ENCODE measurements at regions not wholly inside any gene's neighbourhood (a gene's known extent, or its start where the extent isn't known, plus 50 kb on each side); places are given as distances from the start of the nearest gene placed in this dataset.
"Not testable (repeated sequence)": the region's sequence is repeated elsewhere in the genome, so short reads cannot be mapped to it uniquely, and the experiment has no call there.

DNA sequence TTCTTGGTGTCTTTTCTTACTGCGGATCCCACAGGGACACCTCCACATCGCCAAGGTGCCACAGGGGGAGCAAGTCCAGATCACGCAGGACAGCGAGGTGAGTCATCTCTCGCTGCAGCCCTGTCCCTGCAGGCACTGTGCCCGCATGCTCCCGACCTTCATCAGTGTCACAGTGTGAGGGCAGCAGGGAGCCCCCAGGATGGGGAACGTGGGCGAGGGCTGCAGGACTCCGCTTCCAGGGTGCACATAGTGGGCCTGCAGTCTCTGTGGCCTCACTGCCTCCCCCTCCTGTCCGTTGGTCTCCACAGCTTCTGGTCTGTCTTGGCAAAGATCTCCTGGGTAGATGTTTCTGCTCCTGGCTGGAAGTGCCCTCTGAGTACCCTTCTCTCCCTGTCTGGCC is 78.0 kb downstream of the NPIPB11 start:
- not testable (repeated sequence) for DNase-seq (ENCODE audit: low spot score)

DNA sequence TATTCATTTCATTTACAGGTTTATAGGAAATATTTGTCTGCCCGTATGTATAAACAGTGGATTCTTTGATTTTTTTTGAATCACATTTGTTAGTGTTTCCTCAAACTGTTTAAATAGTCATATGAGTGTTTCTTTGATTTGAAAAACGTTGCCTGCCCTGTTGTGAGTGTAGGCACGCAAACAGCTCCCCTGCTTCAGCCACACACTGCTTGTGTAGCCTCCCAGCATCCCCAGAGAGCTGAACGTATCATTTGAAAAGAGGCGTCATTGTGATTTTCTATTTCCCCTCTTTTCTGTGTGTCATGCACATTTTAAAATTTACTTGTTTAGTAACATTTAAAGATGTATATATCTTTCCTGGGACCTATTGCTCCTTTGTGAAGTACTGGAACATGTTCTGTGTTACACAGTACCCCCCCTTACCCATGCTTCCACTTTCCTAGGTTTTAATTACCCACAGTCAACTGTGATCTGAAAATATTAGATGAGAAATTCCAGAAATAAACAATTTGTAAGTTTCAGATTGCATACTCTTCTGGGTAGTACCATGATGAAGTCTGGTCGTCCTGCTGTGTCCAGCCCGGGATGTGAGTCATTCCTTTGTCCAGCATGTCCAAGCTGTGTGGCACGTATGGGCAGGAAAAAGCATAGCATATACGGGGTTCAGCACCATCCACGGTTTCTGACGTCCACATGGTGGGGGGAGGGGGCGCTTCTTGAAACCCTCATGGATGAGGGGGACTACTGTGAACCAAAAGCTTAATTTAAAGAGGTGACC is 78.7 kb downstream of the NPIPB11 start:
- not testable (repeated sequence) for DNase-seq (ENCODE audit: low spot score)

DNA sequence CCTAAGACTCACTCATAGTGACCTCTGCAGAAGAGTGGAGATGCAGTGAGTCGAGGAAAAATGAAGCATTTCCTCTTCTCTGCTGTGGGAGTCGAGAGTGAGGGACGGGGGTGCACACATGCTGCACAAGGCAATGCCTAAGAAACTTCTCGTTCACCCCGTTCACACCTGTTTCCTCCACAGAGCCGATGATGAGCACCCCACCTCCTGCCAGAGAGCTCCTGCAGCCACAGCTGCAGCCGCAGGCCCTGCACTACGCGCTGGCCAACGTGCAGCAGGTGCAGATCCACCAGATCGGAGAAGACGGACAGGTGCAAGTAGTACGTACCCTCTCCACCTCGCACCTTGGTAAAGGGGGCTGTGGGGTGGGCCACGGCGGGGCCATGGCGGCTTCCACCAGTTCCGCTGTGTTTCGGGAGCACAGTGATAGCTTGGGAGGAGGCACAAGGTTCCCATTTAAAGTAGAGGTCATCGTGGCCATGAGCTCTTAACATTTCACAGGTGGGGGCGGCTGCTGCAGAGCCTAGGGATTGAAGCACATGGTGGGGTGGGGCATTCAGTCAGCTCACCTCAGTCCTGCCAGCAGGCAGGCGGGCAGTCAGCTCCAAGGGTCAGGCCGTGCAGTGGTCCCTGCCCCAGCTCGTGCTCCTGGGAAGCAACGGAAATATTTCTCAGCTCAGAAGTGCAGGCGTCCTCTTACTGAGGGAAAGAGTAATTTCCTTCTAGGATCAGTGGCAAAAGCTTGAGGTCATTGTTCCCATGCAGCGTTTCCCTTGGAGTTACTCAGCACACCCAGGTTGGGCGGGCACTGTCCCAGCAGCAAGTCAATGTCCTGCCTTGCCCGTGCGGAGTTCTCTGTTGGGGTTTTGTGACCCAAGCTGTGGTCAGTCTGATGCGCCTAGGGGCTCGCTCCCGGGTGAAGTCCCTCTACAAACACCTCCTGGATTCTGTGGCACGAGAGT is 80.1 kb downstream of the NPIPB11 start:
- not testable (repeated sequence) for DNase-seq (ENCODE audit: low spot score)

DNA sequence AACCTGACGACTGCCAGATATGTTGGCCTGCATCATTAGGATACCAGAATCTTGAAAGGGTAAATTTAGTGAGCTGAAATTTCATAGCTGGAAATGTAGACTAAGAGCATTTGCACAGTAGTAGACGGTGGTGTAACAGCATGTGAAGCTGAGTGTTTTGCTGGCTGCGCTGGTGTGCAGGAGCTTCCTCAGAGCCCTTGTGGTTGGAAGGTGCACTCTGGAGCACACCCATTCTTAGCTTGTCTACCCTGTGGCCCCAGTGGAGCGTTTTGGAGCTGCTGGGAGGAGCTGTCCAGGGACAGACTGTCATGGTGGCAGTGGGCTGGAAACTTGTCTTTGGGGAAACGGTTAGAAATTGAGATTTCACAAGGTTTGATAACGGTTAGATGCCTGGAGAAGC is 82.8 kb downstream of the NPIPB11 start:
- DNase-seq (ENCODE audit: low spot score) = not testable (repeated sequence)

DNA sequence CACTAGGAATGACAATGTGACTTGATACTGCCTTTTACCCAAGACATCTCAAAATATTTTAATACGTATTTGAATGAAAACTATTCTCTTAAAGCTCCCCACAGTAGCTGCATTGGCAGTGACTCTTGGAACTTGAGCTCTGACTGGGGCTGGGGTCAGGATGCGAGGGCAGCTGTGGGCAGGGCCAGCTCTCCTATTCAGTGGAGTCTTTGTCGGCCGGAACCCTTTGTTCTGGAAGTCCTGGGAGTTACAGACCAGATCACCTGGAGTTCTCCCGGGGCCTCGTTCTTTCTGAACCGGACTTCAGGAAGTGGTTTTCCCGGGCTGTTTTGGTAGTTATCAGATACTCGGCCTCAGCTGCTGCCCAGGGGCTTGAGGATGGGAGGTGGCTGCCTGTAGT is 84.9 kb downstream of the NPIPB11 start:
- no peak for DNase-seq (ENCODE audit: low spot score)

DNA sequence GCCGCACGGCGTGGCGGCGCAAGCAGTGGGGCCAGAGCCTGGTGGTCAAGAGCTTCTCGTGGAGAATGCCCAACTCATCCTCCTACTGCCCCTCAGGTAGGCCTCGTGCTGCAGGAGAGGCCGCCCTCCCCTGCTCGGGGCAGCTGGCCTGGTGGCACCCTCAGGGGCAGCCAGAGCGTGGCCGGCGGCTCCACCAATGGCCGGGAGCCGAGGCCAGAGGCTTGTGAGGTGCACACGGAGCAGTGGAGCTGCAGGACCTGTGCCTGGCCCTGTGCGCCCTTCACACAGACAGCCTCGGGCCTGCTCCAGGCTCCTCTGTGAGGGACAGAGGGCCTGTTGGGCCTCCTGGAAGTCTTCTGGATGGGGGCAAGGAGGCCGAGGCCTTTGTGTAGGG is 85.5 kb downstream of the NPIPB11 start:
- DNase-seq (ENCODE audit: low spot score) = no peak

DNA sequence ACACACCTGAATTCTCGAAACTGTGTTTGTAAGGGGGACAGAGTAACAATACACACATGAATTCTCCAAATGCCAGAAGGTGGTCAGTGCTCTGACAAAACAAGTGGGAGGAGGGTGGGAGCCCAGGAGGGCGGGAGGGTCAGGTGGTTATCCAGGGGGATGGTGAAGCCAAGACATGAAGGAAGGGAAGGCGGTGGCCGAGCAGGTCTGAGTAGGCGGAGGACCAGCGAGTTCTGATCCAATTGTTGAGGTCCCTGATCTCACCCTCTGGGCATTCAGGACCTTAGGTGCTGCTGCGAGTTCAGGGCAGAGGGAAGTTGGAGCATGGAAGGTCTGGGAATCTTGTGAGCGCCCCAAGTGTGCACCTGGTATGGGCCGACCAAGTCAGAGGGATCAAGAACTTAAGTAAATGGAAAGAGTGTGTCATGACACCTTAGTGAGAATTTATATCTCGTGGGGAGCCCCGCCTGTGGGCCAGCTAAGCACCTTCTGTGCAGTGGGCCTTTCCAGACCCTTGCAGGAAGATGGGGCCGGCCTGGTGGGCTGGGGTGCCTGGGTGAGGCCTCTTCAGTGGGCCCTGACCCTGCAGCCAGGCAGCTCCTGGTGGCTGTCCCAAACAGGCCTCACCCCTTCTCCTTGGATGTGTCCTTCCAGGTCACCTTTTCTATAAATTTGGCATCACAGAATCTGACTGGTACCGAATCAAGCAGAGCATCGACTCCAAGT is 86.1 kb downstream of the NPIPB11 start:
- no peak for DNase-seq (ENCODE audit: low spot score)

DNA sequence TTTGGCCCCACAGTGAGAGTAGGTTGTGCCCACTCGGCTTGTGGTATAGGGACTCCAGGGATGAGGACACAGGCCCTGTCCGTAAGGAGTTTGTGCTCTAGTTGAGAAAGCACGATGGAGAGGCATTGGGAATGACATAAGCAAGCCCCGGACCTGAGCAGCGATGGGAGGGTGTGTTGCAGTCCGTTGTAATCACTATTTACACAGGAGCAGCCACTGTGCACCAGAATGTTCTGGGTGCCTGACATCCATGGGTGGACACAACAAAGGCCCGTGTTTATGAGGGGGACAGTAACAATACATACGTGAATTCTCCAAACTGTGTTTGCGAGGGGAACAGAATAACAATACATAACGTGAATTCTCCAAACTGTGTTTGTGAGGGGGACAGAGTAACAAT is 86.8 kb downstream of the NPIPB11 start:
- no peak for DNase-seq (ENCODE audit: low spot score)

DNA sequence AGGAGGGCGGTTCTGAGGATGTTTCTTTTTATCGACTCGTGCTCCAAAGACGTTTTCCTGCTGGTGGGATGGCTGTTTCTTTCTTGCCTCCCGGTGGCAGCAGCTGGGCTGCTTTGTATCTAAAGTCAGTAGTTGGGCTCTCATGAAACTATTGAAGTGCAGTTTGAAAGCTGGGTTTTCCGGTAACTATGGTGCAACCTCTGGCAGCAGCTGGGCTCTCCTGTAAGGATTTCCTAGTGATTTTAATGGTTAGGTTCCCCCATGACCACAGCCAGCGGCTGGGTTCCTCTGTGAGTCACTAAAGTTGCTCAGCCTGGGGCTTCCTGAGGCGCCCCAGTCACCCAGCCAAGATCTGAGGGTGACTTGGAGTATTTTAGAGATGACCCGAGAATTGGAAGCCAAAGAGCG is 87.9 kb downstream of the NPIPB11 start:
- DNase-seq (ENCODE audit: low spot score) = peak; percentile 4

DNA sequence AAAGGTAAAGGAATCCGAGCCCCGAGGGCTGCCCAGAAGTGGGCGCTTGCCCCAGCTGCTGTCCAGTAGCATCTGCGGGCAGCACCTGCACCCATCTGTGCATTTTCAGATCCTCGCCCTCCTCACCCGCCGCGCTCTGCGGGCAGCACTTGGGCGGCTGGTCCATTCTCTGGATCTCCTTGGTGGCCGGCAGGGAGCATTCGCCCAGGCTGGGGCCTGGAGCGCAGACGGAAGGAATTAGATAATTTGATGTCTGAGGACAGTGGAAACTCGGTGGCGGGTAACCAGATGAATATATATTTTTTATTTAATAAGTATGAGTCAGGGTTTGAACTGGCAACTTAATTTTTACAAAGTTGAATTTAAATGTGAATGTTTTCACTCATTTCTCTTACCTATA is 88.5 kb downstream of the NPIPB11 start:
- DNase-seq (ENCODE audit: low spot score) = no peak

DNA sequence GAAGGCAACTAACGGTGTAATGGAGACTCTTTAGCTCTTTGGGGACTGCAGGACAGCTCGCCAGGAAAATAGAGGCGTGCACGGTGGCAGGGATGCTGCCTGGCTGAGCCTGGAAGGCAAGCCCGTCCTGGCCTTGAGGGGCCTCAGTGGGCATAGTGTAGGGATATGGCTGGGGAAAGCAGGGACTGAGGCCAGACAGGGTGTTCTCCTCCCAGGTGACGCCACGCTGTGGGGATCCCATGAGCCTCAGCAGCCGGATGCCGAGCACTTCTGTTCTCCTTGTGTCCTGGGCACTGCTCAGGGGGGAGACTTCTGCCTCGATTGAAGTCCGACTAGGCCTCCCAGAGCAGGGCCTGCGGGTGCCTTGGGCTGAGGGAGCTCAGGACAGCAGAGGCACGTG is 89.2 kb downstream of the NPIPB11 start:
- no peak for DNase-seq (ENCODE audit: low spot score)

DNA sequence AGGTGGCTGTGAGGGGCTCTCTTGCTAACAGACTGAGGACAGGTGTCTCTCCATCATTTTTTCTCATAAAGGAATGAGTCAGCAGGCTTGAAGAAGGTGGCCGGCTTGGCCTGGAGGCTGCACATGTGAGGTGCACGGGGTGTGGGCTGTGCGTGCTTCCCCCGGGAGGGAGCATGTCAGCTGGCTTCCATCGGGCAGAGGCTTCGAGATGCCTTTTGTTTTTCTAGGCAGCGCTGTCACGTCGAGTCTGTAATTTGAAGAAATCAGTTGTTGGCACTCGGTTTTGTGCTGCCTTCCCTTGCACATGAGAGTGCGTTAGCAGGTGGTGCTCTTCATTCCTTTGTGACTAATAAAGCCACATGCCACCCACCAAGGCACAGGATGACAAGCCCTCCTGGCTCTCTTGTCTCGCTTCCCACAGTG is 89.7 kb downstream of the NPIPB11 start:
- DNase-seq (ENCODE audit: low spot score) = no peak

DNA sequence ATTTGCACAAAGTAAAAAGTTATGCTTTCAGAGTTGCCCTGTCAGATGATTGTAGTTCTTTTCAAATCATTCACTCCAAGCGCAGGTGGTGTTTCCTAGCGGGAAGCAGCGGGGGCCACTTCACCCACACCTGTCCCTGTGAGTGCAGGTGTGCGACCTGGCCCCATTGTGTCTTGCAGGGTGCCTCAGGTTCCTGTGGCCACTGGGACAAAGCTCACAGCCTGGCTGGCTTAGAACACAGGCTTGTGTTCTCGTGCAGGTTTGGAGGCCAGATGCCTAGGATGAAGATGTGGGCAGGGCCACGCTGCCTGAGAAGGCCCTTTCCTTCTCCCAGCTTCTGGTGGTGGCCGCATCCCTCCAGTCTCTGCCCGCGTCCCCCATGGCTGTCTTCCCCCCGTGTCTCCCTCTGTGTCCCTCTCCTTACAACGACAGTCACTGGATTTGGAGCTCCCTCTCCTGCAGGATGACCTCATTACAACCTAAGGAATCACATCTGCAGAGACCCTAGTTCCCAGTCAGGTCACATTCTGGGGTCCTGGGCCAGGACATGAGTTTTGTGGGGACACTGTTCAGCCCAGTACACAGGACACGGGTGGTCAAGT is 90.5 kb downstream of the NPIPB11 start:
- DNase-seq (ENCODE audit: low spot score) = no peak

DNA sequence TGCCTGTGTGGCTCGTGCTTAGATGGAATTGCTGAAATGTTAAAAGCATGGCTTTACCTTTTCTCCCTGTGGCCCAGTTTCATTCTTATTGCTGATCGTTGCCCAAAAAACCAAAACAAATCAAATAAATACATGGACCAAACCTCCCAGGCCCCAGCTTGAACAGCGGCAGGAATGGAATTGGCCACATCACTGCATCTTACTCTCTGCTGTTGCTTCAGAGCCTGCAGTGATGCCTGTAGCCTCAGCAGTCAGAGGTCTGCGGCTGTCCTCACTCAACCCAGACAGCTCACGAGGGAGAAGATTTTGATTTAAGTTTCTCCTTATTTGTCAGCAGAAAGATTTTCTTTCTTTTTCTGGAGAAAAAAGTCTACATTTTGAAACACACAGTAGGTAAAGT is 91.5 kb downstream of the NPIPB11 start:
- DNase-seq (ENCODE audit: low spot score) = no peak

DNA sequence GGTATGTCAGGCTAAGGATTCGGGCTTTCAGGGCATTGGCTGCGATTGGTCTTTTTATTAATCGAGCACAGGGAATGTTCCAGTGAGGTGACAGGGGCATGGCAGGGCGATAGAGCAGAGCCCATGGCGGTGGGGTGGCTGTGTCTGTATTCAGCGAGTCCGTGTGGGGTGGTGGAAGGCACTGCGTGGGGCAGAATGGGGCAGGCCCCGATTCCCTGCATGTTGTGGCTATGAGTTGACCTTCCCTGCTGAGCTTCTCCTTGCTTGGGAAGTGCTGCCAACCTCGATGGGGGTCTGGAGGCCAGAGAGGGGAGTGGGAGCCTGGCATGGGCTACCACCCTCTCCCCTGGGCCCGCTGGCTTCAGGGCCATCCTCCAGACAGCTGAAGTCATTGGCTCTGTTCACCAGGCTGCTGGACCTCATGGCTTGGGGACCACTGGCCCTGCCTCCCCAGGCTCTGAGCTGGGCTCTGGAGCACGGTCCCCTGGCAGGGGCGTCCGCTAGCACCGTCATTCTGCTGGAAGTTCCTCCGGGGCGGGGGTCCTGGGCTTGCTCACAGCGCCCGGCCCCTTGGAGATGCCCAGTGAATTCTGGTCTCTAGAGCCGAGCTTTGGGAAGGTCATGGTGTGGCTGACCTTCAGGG is 92.1 kb downstream of the NPIPB11 start:
- no peak for DNase-seq (ENCODE audit: low spot score)

DNA sequence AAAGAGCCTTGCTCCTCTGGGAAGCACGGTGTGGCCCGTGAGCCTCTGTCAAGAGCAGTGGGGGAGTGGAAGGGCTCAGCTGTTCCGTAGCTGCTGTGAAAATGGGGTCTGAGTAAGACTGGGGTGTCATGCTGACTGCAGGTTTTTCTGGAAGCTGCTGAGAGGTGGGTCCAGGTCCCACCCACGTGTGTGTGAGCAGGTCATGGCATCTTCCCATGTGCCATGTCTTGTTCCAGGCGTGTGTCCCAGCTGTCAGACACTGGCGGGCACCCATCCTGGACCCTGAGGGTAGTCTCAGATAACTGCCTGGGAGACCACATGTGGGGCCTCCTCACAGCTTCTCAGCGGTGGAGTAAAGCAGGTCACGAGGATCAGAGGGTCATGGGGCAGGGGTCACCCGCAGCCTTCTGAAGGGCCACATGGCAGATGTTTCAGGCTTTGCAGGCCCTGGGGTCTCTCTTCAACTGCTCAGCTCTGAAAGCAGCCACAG is 92.9 kb downstream of the NPIPB11 start:
- no peak for DNase-seq (ENCODE audit: low spot score)

DNA sequence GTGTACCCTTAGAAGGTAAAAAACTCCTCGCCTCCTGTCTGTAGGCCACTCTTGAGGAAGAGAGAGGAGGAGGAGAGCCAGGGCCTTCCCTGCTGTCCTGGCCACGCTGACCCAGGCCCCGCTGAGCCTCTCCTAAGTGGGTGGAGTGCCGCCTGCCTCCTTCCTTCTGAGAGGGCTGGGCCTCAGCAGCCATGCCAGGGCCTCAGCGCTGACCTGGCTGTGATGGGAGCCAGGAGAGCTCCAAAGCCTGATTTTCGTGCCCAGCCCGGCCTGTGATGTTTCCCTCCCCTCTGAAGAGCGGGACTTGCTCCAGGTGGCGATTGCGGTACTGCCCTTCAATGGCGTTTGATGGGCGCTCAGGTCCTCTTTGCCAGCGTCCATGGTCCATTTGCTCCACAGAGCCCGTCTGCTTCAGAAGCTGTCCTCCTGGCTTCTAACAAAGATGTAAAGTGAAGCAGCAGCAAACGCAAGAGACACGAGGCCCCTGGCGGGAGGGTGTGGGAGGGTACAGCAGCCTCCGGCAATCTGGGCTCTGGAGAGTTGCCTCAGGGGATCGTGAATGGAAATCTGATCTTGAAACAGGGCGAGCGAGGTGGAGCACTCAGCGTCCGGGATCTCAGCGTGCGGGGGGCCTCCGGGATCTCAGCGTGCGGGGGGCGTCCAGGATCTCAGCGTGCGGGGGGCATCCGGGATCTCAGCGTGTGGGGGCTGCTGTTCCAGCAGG is 93.5 kb downstream of the NPIPB11 start:
- no peak for DNase-seq (ENCODE audit: low spot score)

DNA sequence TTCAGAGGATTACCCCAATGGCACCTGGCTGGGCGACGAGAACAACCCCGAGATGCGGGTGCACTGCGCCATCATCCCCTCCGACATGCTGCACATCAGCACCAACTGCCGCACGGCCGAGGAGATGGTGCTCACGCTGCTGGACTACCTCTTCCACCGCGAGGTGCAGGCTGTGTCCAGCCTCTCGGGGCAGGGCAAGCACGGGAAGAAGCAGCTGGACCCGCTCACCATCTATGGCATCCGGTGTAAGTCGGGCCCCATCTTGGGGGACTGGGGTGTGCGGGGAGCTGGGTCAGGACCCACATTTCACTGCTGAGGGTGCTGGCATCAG is 94.2 kb downstream of the NPIPB11 start:
- DNase-seq (ENCODE audit: low spot score) = not testable (repeated sequence)

DNA sequence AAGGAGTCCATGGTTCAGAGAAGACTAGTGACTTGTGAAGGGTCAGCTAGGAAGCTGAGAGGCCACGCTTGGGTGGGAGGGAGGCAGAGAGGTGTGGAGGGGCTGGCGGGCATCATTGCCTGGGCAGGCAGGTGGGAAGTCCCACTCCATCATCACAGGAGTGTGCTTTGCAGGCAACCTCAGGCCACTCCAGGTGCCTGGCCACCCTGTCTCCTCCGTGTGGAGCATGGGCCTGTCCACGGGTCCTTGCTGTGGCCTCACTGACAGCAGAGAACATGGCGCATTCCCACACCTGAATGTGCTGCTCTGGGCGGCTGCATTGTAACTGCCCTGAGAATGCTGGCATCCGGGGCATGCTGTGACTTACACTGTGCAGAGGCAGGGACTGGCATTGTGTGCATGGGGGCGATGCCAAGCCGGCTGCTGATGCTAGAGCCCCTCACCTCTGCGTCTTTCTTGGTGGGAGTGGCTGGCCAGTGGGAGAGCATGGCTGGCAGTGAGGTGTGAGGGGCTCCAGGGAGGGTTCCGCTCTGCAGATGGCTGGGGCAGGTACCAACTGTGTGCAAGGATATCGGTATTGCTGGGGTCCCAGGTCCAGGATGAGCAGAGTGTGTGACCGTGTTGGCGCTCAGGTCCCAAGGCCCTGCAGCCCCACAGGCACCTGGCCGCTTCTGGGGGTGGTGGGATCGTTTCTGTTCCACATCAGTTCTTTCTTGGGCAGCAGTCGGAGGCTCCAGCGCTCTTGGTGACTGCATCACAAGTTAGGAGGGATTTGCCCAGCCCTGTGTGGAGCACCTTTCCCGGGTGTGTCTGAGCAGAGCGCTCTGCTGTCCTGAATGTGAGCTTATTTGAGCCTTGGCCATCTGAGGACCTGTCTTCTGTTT is 94.8 kb downstream of the NPIPB11 start:
- no peak for DNase-seq (ENCODE audit: low spot score)

DNA sequence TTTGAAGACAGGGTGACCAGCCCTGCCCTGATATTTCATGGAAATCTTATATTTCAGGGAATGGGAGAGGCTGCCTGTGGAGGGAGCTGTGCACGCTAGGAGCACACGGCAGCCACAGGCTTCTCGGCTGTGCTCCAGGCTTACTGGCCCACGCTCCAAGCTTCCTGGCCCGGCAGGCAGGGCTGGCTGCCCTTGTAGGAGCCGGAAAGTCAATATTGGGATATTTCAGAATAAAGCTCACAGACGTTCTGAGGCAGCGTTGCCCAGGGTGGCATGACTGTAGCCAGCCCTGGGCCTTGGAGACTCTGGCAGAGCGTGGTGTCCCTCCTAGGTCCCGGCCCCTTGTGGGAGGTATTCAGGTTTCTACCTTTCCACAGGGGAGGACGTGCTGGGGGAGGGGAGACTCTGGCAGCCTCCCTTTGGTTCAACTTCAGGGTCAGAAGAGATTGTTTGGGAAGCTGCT is 95.6 kb downstream of the NPIPB11 start:
- DNase-seq (ENCODE audit: low spot score) = no peak

Data from CD4-positive, alpha-beta T cell treated with Interleukin-15 for 4 hours (primary cell).